Right lobe of liver (tissue), 6 donors: ENCODE measurements at regions not wholly inside any gene's neighbourhood (a gene's known extent, or its start where the extent isn't known, plus 50 kb on each side); places are given as distances from the start of the nearest gene placed in this dataset.
"Not testable (repeated sequence)": the region's sequence is repeated elsewhere in the genome, so short reads cannot be mapped to it uniquely, and the experiment has no call there.

Experiments used
- ATAC-seq, 4 donors: fragments of 200-7000 bp; cut with Tn5 transposase; one replicate each; pipeline ENCODE4 v1.9.1; 2020; ENCODE audit warnings: mild to moderate bottlenecking in 4 of 4, moderate library complexity in 4 of 4
- DNase-seq, 3 donors: peaks; one replicate each; pipeline ENCODE4 v3.0.0-alpha.2; 2020
- H3K27ac ChIP-seq, 3 donors: fragments of 200-600 bp; one replicate each; pipeline ENCODE4 v1.8.0; 2022
- H3K27me3 ChIP-seq, 2 donors: fragments of 200-600 bp; one replicate each; pipeline ENCODE4 v1.8.0; 2022
- H3K36me3 ChIP-seq, 4 donors: fragments of 200-600 bp; sonication (generic) in 1 of 4; one replicate each; pipeline versions ENCODE4 v1.5.1 to v1.8.0; 2017 to 2022; ENCODE audit warnings: control low read depth in 1 of 4
- H3K4me1 ChIP-seq, 4 donors: fragments of 200-600 bp; sonication (generic) in 1 of 4; one replicate each; pipeline versions ENCODE4 v1.5.1 to v1.8.0; 2017 to 2022; ENCODE audit warnings: control low read depth in 1 of 4
- H3K4me3 ChIP-seq, 3 donors: fragments of 200-600 bp; one replicate each; pipeline ENCODE4 v1.8.0; 2022
- H3K9me3 ChIP-seq, 4 donors: fragments of 200-600 bp; sonication (generic) in 1 of 4; one replicate each; pipeline versions ENCODE4 v1.5.1 to v1.8.0; 2017 to 2022; ENCODE audit warnings: control low read depth in 1 of 4
- POLR2A ChIP-seq: fragments of 450-650 bp; IDR thresholded peaks from one replicate; pipeline ENCODE4 v1.6.1; 2017; ENCODE audit warnings: antibody characterized with exemption, mild to moderate bottlenecking
- WGBS: methylation state at CpG from one replicate; pipeline ENCODE4 v1.1.6; 2018; ENCODE audit warnings: low coverage, low lambda C conversion rate; ENCODE audit not compliant: insufficient coverage; ENCODE audit errors: missing lambda C conversion rate; 5-methylcytosine and 5-hydroxymethylcytosine counted together
- intact Hi-C, 2 donors: fragments of 100-400 bp; cut with DNase I; formaldehyde crosslinking; loops; one replicate each; pipeline versions ENCODE4 v1.11.2 to v1.14.1; 2022
- TF ChIP-seq, protein P1 (sequence below), 4 donors: fragments of 200-600 bp in 3 of 4; fragments of 450-650 bp in 1 of 4; IDR thresholded peaks; one replicate each; pipeline versions ENCODE4 v1.5.1 to v1.8.0; 2016 to 2022; ENCODE audit warnings: antibody characterized with exemption in 4 of 4, mild to moderate bottlenecking in 2 of 4
- donor health status: DM: no; HTN: yes; CAD: no.
- donor health status: DM: no; HTN: no; CAD: no.
- donor health status: DM: no; HTN: no; CAD: no.
- donor health status: DM: no; HTN: yes; CAD: no.
- donor health status: DM: no; HTN: yes; CAD: no.

DNA sequence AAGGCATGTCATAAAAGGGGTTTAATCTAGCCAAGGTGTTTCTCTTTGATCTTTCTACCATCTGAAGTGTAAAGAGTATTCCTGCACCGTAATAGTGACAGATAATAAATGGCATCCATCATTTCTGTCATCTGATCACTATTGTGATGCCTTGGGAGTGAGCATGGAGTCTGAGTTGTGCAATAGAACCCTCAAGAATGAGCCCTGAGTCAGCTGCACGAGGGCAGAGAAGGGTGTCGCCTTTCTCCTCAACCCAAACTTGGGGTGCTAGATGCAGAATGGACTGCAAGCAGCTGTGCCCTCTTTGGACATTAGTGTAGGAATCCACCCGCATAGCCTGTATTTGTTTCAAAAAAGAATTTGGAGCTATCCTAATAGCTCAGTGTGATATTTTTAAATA is 115.2 kb downstream of the ZNF37A start:
- Histone ChIP-seq H3K4me3 (no peak overlapping the region), H3K4me1 (no peaks in the 10 kb centered on the region), H3K27ac (no peak overlapping the region), H3K36me3 (no peaks in the 10 kb centered on the region), H3K9me3 (no peaks in the 10 kb centered on the region), H3K27me3 (no peaks in the 10 kb centered on the region)
- DNase-seq = no peak
- TF ChIP-seq, protein P1, sequence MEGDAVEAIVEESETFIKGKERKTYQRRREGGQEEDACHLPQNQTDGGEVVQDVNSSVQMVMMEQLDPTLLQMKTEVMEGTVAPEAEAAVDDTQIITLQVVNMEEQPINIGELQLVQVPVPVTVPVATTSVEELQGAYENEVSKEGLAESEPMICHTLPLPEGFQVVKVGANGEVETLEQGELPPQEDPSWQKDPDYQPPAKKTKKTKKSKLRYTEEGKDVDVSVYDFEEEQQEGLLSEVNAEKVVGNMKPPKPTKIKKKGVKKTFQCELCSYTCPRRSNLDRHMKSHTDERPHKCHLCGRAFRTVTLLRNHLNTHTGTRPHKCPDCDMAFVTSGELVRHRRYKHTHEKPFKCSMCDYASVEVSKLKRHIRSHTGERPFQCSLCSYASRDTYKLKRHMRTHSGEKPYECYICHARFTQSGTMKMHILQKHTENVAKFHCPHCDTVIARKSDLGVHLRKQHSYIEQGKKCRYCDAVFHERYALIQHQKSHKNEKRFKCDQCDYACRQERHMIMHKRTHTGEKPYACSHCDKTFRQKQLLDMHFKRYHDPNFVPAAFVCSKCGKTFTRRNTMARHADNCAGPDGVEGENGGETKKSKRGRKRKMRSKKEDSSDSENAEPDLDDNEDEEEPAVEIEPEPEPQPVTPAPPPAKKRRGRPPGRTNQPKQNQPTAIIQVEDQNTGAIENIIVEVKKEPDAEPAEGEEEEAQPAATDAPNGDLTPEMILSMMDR (IDR thresholded peaks at IDR 0.05) = no peak
- no peak for TF ChIP-seq POLR2A
- intact Hi-C loops = no loop called here
- ATAC-seq = no peak
- WGBS = 37% methylated on average over 4 of the region's 4 CpGs

DNA sequence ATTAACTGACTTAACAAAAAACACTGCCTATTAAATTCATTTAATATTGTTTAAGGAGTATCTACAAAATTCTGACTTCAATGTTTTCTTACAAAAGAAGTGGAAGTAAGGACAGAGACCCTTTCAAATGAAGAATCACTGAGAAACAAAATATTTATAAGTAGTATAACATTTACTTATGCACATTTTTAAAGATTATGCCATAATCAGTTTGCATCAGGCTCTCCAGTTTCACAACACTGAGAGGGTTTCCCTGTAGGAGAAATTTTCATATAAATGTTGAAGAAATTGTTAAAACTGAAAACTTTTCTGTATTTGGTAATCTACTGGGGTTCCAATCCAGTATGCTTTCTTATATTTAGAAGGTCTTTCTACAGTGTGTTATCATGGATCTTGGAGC is 115.6 kb downstream of the ZNF37A start:
- H3K27ac ChIP-seq, H3K27me3 ChIP-seq, H3K36me3 ChIP-seq, ATAC-seq, H3K9me3 ChIP-seq, DNase-seq, intact Hi-C loops, H3K4me1 ChIP-seq, H3K4me3 ChIP-seq: not testable (repeated sequence)

DNA sequence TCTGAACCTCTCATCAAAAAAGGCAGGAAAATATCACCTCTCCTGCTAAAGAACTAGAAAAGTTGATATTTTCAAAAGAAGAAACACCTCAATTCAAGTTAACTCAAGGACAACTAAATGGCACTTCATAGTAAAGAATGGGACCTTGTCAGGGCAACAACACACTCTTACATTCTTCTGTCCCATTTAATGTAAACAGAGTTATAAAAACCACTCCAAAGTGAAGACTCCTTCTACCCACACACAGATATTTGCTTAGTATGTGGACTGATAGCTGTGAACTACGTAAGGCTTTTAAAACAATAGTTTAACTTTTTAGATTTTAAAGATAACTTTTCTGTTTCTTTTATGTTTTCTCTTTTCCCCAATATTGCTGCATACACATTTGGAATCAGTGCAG is 118.3 kb downstream of the ZNF37A start:
- H3K27me3 ChIP-seq = no peaks in the 10 kb centered on the region
- intact Hi-C loops = no loop called here
- no peaks in the 10 kb centered on the region for H3K4me1 ChIP-seq
- no peaks in the 10 kb centered on the region for H3K9me3 ChIP-seq
- no peak overlapping the region for H3K4me3 ChIP-seq
- 38% methylated on average over 1 of the region's 1 CpG for WGBS
- TF ChIP-seq, protein P1 (IDR thresholded peaks at IDR 0.05) = no peak
- TF ChIP-seq POLR2A = no peak
- ATAC-seq (no peak), DNase-seq (no peak)
- no peaks in the 10 kb centered on the region for H3K36me3 ChIP-seq
- H3K27ac ChIP-seq = no peak overlapping the region

DNA sequence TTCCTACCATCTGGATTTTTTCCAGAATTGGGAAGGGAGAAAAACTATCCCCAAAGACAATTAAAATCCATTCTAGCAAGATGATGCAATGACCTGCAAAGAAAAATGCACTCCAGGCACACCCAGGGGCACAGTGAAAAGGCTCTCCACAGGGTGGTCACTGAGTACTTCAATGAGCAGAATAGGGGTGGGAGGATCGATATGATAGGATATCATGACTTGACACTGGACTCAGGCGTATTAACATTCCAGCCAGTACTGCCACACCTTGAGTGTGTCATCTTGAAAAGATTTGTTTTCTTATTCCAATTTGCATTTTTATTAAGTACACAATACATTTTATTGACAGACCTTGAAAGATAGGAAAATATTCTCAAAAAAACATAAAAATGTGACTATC is 132.2 kb downstream of the ZNF37A start:
- H3K27ac ChIP-seq = no peak overlapping the region
- no peak overlapping the region for H3K4me3 ChIP-seq
- no peaks in the 10 kb centered on the region for H3K4me1 ChIP-seq
- H3K9me3 ChIP-seq = peaks cover 0 to 4% (median 0%) of the 10 kb centered on the region in 4 donors
- no peaks in the 10 kb centered on the region for H3K36me3 ChIP-seq
- no peak for TF ChIP-seq POLR2A
- TF ChIP-seq, protein P1 (IDR thresholded peaks at IDR 0.05) = no peak
- intact Hi-C loops = no loop called here
- H3K27me3 ChIP-seq = no peaks in the 10 kb centered on the region
- ATAC-seq = no peak
- WGBS = 37% methylated on average over 2 of the region's 2 CpGs
- no peak for DNase-seq

DNA sequence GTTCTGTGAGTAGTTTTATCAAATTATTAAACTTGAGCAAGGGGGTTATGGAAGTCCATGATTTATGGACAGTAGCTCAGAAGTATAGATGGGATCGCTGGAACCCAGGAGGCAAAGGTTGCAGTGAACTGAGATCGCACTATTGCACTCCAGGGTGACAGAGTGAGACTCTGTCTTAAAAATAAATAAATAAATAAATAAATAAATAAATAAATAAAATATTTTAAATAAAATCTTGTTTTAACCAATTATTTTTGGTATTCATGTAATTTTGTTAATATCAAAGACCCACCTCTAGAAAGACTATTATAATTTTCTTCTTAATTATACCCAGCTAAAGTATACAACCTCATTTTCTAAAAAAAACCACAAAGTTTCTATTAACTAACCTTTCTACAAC is 134.3 kb downstream of the ZNF37A start:
- Histone ChIP-seq H3K9me3 (peaks cover 0 to 4% (median 0%) of the 10 kb centered on the region in 4 donors), H3K27ac (no peak overlapping the region), H3K4me3 (no peak overlapping the region), H3K36me3 (no peaks in the 10 kb centered on the region), H3K27me3 (no peaks in the 10 kb centered on the region), H3K4me1 (no peaks in the 10 kb centered on the region)
- intact Hi-C loops = no loop called here
- ATAC-seq (no peak), DNase-seq (no peak)
- TF ChIP-seq POLR2A = no peak
- TF ChIP-seq, protein P1 (IDR thresholded peaks at IDR 0.05) = no peak
- 82% methylated on average over 2 of the region's 2 CpGs for WGBS

DNA sequence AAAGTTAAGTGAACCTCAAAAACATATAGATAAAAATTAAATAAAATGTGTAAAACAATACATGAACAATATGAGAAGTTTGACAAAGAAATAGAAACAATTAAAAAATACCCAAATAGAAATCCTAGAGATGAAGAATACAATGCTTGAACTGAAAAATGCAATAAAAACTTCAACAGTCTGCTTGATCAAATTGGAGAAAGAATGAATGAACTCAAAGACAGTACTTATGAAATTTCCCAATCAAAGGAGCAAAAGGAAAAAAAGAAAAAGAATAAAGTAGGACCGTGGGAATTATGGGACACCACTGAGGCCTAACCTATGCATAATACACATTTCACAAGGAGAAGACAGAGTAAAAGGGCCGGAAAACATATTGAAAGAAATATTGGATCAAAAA is 144.3 kb downstream of the ZNF37A start:
- H3K36me3 ChIP-seq, intact Hi-C loops, H3K27me3 ChIP-seq, DNase-seq, H3K4me1 ChIP-seq, H3K9me3 ChIP-seq, H3K27ac ChIP-seq, H3K4me3 ChIP-seq, ATAC-seq: not testable (repeated sequence)
- WGBS = 47% methylated on average over 2 of the region's 2 CpGs

DNA sequence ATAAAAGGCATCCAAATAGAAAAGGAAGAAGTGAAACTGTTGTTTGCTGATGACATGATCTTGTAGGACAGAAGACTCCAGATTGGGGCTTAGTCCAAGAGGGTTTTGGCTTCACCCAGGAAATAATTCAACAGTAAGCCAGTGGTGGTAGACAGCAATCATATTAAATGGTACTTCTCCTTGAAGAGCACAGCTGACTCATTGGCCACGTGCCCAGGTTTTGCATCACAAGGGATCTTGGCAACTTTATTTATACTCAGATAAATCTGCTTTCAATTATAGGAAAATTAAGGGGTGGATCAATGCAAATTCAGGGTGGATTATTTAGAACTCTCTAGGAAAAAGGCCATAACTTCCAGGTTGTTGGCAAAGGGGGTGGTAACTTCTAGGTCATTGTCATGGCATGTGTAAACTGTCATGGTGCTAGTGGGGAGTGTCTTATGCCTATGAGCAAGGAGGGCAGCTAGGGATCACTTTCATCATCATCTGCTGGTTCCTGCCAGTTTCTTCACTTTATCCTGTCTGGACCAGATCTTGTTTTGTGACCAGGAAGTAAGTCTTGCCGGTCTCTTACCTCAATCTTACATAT is 148.0 kb downstream of the ZNF37A start:
- ATAC-seq, H3K27me3 ChIP-seq: not testable (repeated sequence)

DNA sequence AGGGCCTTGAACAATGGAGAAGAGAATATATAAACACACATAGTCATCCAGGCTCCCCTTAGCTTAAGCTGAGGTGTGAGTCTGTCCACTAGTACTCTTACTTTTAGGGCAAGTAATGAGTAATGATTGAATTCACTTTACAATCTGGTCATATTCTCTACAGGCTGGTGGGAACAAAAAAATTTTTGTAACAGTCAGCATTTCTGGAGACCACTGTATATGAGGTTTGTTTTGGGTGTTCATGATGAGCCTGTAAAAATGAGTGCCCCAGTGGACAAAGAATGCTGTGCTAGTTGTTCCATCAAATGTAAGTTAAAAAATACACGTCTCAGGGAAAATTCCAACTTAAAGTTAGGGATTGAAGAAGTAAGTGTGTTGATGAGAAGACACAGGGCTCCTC is 154.0 kb downstream of the ZNF37A start:
- H3K27me3 ChIP-seq, H3K4me1 ChIP-seq, H3K4me3 ChIP-seq, intact Hi-C loops, H3K9me3 ChIP-seq, H3K27ac ChIP-seq, ATAC-seq, DNase-seq, H3K36me3 ChIP-seq: not testable (repeated sequence)
- WGBS = 11% methylated on average over 1 of the region's 1 CpG

More for the DNA sequence above, 148.0 kb downstream of the ZNF37A start:
- DNase-seq, H3K4me3 ChIP-seq, H3K4me1 ChIP-seq, H3K27ac ChIP-seq, intact Hi-C loops, H3K9me3 ChIP-seq, H3K36me3 ChIP-seq: not testable (repeated sequence)
- WGBS = 35% methylated on average over 2 of the region's 2 CpGs
